GM12874 (cell line): ENCODE measurements at regions not wholly inside any gene's neighbourhood (a gene's known extent, or its start where the extent isn't known, plus 50 kb on each side); places are given as distances from the start of the nearest gene placed in this dataset.

Experiments
- CTCF ChIP-seq: IDR thresholded peaks from 2 replicates; pipeline ENCODE4 v1.5.1; 2011; ENCODE audit warnings: low read depth, mild to moderate bottlenecking, control low read depth, low read length, moderate library complexity; ENCODE audit not compliant: insufficient read depth

GRCh38 chr10:78188446-78188845 is 154.8 kb downstream of the RPS24 start:
- no peak for TF ChIP-seq CTCF

GRCh38 chr10:78190051-78190825 is 156.6 kb downstream of the RPS24 start:
- no peak for TF ChIP-seq CTCF

GRCh38 chr10:78191301-78191700 is 157.6 kb downstream of the RPS24 start:
- TF ChIP-seq CTCF = no peak

GRCh38 chr10:78193189-78193588 is 159.5 kb downstream of the RPS24 start:
- no peak for TF ChIP-seq CTCF

- no peak for TF ChIP-seq CTCF
Observed at GRCh38 chr10:78194050-78194449, 160.4 kb downstream of the RPS24 start.

- no peak for TF ChIP-seq CTCF
Observed at GRCh38 chr10:78194539-78195402, 161.1 kb downstream of the RPS24 start.

- TF ChIP-seq CTCF = no peak
Observed at GRCh38 chr10:78196396-78196795, 162.7 kb downstream of the RPS24 start.
